Right lobe of liver (tissue), 6 donors: ENCODE measurements at regions not wholly inside any gene's neighbourhood (a gene's known extent, or its start where the extent isn't known, plus 50 kb on each side); places are given as distances from the start of the nearest gene placed in this dataset.

Source experiments
- ATAC-seq, 4 donors: fragments of 200-7000 bp; cut with Tn5 transposase; one replicate each; pipeline ENCODE4 v1.9.1; 2020; ENCODE audit warnings: mild to moderate bottlenecking in 4 of 4, moderate library complexity in 4 of 4
- DNase-seq, 3 donors: peaks; one replicate each; pipeline ENCODE4 v3.0.0-alpha.2; 2020
- H3K27ac ChIP-seq, 3 donors: fragments of 200-600 bp; one replicate each; pipeline ENCODE4 v1.8.0; 2022
- H3K27me3 ChIP-seq, 2 donors: fragments of 200-600 bp; one replicate each; pipeline ENCODE4 v1.8.0; 2022
- H3K36me3 ChIP-seq, 4 donors: fragments of 200-600 bp; sonication (generic) in 1 of 4; one replicate each; pipeline versions ENCODE4 v1.5.1 to v1.8.0; 2017 to 2022; ENCODE audit warnings: control low read depth in 1 of 4
- H3K4me1 ChIP-seq, 4 donors: fragments of 200-600 bp; sonication (generic) in 1 of 4; one replicate each; pipeline versions ENCODE4 v1.5.1 to v1.8.0; 2017 to 2022; ENCODE audit warnings: control low read depth in 1 of 4
- H3K4me3 ChIP-seq, 3 donors: fragments of 200-600 bp; one replicate each; pipeline ENCODE4 v1.8.0; 2022
- H3K9me3 ChIP-seq, 4 donors: fragments of 200-600 bp; sonication (generic) in 1 of 4; one replicate each; pipeline versions ENCODE4 v1.5.1 to v1.8.0; 2017 to 2022; ENCODE audit warnings: control low read depth in 1 of 4
- POLR2A ChIP-seq: fragments of 450-650 bp; IDR thresholded peaks from one replicate; pipeline ENCODE4 v1.6.1; 2017; ENCODE audit warnings: antibody characterized with exemption, mild to moderate bottlenecking
- WGBS: methylation state at CpG from one replicate; pipeline ENCODE4 v1.1.6; 2018; ENCODE audit warnings: low coverage, low lambda C conversion rate; ENCODE audit not compliant: insufficient coverage; ENCODE audit errors: missing lambda C conversion rate; 5-methylcytosine and 5-hydroxymethylcytosine counted together
- intact Hi-C, 2 donors: fragments of 100-400 bp; cut with DNase I; formaldehyde crosslinking; loops; one replicate each; pipeline versions ENCODE4 v1.11.2 to v1.14.1; 2022
- TF ChIP-seq, protein P1 (sequence below), 4 donors: fragments of 200-600 bp in 3 of 4; fragments of 450-650 bp in 1 of 4; IDR thresholded peaks; one replicate each; pipeline versions ENCODE4 v1.5.1 to v1.8.0; 2016 to 2022; ENCODE audit warnings: antibody characterized with exemption in 4 of 4, mild to moderate bottlenecking in 2 of 4
- donor health status: DM: no; HTN: yes; CAD: no.
- donor health status: DM: no; HTN: no; CAD: no.
- donor health status: DM: no; HTN: no; CAD: no.
- donor health status: DM: no; HTN: yes; CAD: no.
- donor health status: DM: no; HTN: yes; CAD: no.

DNA sequence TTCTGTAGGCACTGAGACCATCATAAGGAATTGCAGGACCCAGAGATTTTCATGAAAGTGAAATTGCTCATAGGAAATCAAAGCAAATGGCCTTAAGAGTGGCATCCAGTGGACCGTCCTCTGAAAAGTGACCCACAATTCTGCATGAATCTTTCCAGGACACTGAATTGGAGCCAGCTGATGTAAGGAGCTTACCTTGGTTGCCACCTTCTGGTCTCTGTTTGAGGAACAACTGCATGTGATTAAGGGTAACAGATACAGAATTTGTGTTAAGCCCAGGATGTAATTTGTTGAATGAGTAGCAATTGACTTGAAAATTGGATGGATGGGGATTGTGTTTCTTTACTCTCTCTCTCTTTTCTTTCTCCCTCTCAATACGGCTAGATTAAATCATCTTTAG, 49.9 kb upstream of the GAS1 start:
- Histone ChIP-seq H3K27ac (no peak overlapping the region), H3K27me3 (no peaks in the 10 kb centered on the region), H3K4me3 (no peak overlapping the region), H3K36me3 (no peaks in the 10 kb centered on the region), H3K4me1 (no peaks in the 10 kb centered on the region), H3K9me3 (no peaks in the 10 kb centered on the region)
- intact Hi-C loops = no loop called here
- DNase-seq (no peak), ATAC-seq (peak in 1 of 4 donors; percentile 24)
- WGBS = 27% methylated on average over 2 of the region's 2 CpGs
- no peak for TF ChIP-seq POLR2A
- TF ChIP-seq, protein P1, sequence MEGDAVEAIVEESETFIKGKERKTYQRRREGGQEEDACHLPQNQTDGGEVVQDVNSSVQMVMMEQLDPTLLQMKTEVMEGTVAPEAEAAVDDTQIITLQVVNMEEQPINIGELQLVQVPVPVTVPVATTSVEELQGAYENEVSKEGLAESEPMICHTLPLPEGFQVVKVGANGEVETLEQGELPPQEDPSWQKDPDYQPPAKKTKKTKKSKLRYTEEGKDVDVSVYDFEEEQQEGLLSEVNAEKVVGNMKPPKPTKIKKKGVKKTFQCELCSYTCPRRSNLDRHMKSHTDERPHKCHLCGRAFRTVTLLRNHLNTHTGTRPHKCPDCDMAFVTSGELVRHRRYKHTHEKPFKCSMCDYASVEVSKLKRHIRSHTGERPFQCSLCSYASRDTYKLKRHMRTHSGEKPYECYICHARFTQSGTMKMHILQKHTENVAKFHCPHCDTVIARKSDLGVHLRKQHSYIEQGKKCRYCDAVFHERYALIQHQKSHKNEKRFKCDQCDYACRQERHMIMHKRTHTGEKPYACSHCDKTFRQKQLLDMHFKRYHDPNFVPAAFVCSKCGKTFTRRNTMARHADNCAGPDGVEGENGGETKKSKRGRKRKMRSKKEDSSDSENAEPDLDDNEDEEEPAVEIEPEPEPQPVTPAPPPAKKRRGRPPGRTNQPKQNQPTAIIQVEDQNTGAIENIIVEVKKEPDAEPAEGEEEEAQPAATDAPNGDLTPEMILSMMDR (IDR thresholded peaks at IDR 0.05) = peak in 2 of 4 donors; percentile 9 to 25

DNA sequence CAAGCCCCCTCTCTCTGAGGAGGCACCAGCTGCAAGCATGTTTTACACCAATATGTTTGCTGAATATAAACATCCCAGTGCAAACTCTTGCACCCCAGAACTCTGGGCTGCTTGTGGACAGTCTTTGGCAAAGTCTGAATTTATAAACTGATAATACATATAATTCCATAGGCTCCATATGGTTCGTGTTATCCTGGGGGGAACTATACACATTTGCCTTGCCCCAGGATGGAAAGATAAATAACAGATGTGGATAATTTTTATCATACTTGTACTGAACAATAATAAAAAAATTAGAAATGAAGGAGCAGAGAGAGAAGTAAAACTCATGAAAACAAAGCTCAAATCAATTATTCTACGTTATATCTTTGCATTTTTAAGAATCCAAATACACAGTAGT, 50.6 kb upstream of the GAS1 start:
- intact Hi-C loops = no loop called here
- Histone ChIP-seq H3K4me3 (no peak overlapping the region), H3K27me3 (no peaks in the 10 kb centered on the region), H3K36me3 (no peaks in the 10 kb centered on the region), H3K9me3 (no peaks in the 10 kb centered on the region), H3K4me1 (no peaks in the 10 kb centered on the region), H3K27ac (no peak overlapping the region)
- DNase-seq = no peak
- ATAC-seq = no peak
- 43% methylated on average over 2 of the region's 2 CpGs for WGBS
- TF ChIP-seq, protein P1 (IDR thresholded peaks at IDR 0.05) = no peak
- TF ChIP-seq POLR2A = no peak

DNA sequence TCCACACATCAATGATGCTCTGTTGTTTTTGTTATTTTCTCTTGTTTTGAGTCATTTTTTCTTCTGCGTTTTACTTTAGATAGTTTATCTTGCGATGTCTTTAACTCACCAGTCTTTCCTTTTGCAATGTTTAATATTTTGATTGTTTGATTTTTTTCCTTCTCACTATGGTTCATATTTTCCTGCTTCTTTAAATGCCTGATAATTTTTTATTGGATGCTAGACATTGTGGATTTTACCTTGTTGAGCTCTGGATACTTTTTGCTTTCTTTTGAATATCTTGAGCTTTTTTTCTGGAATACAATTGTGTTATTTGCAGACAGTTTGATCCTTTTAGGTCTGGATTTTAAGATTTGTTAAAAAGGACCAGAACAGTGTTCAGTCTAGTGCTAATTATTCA, 55.2 kb upstream of the GAS1 start:
- Histone ChIP-seq H3K9me3 (no peaks in the 10 kb centered on the region), H3K4me1 (no peaks in the 10 kb centered on the region), H3K27ac (no peak overlapping the region), H3K4me3 (no peak overlapping the region), H3K36me3 (no peaks in the 10 kb centered on the region), H3K27me3 (no peaks in the 10 kb centered on the region)
- WGBS = 87% methylated on average over 2 of the region's 2 CpGs
- DNase-seq (no peak), ATAC-seq (no peak)
- intact Hi-C loops = no loop called here
- no peak for TF ChIP-seq POLR2A
- TF ChIP-seq, protein P1 (IDR thresholded peaks at IDR 0.05) = no peak

DNA sequence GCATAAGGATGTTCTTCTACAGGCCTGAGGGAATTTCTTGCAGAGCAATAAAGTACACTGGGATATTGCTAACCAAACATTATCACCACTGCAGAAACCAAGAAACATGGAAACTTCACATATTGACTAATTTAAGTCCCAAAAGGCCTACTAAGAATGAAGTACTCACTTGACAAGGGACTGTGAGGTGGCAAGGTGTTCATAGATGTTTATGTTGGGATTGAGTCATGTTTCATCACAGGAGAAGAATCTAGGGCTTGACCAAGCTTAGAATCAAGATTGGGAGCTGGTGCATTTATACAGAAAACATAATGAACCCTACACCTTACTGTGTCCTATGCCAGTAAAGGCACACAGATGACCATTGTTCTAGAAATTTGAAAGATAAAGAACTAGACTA, 56.7 kb upstream of the GAS1 start:
- intact Hi-C loops = no loop called here
- DNase-seq = no peak

DNA sequence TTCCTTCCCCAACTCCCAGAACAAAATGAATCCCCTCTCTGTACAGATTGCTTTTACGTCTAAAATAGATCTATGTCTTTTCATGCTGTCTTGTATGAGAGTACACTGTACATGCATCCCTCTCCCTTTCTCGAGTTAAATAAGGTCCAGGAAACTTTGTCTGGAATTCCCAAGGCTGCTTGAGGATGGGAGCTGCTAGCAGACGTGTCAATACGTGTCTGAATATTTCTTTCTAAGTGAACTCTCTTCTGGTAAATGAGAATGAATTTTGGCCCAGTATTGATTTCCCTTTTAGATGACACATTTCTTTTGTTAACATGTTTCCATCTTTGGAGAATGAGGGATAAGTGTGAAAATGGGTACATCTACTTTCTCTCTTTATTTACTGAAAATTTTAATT, 59.6 kb upstream of the GAS1 start:
- WGBS = 52% methylated on average over 4 of the region's 4 CpGs
- Histone ChIP-seq H3K36me3 (no peaks in the 10 kb centered on the region), H3K4me1 (no peaks in the 10 kb centered on the region), H3K4me3 (no peak overlapping the region), H3K9me3 (no peaks in the 10 kb centered on the region), H3K27me3 (no peaks in the 10 kb centered on the region), H3K27ac (no peak overlapping the region)
- no peak for DNase-seq
- ATAC-seq = no peak
- intact Hi-C loops = no loop called here
- no peak for TF ChIP-seq POLR2A
- TF ChIP-seq, protein P1 (IDR thresholded peaks at IDR 0.05) = no peak

More for the DNA sequence above, 56.7 kb upstream of the GAS1 start:
- no peak for ATAC-seq
- Histone ChIP-seq H3K9me3 (no peaks in the 10 kb centered on the region), H3K27ac (no peak overlapping the region), H3K4me3 (no peak overlapping the region), H3K36me3 (no peaks in the 10 kb centered on the region), H3K4me1 (no peaks in the 10 kb centered on the region), H3K27me3 (no peaks in the 10 kb centered on the region)
- TF ChIP-seq, protein P1 (IDR thresholded peaks at IDR 0.05) = no peak
